PC-3 (cell line): ENCODE measurements at regions not wholly inside any gene's neighbourhood (a gene's known extent, or its start where the extent isn't known, plus 50 kb on each side); places are given as distances from the start of the nearest gene placed in this dataset.

ENCODE experiments used
- ATAC-seq: fragments of 200-7000 bp; cut with Tn5 transposase; 2 replicates; pipeline ENCODE4 v1.9.1; 2020; ENCODE audit warnings: mild to moderate bottlenecking, moderate library complexity
- BruUV-seq: library from RNA; stranded (reverse); fragments of 400-500 nt; replicated peaks from 2 replicates; lab custom pipeline; 2021; lab: Mats Ljungman, UMichigan
- CTCF ChIA-PET: fragments of 300-600 bp; sonication (Branson Sonifier 250); formaldehyde crosslinking; loops from one replicate; lab custom pipeline; 2022; ENCODE audit warnings: antibody characterized with exemption; lab: Charles Lee
- POLR2A ChIA-PET: fragments of 300-600 bp; sonication (Branson Sonifier 250); formaldehyde crosslinking; loops from one replicate; lab custom pipeline; 2022; ENCODE audit warnings: antibody characterized with exemption; ENCODE audit not compliant: unreplicated experiment; lab: Charles Lee
- DNase-seq: peaks from one replicate; pipeline ENCODE4 v3.0.0-alpha.2; 2015
- H2AFZ ChIP-seq: fragments of 300-600 bp; sonication (generic); 2 replicates; pipeline ENCODE4 v1.6.0; 2016; ENCODE audit warnings: antibody characterized with exemption, low read length
- H3F3A ChIP-seq: fragments of 300-600 bp; sonication (generic); one replicate; pipeline ENCODE4 v1.6.0; 2017; ENCODE audit warnings: antibody characterized with exemption, low read length, control low read depth, mild to moderate bottlenecking; ENCODE audit not compliant: unreplicated experiment
- H3K27ac ChIP-seq: fragments of 300-600 bp; sonication (generic); 2 replicates; pipeline ENCODE4 v1.5.1; 2016; ENCODE audit warnings: mild to moderate bottlenecking, low read length
- H3K27me3 ChIP-seq: fragments of 300-600 bp; sonication (generic); 2 replicates; pipeline ENCODE4 v1.6.1; 2016; ENCODE audit warnings: low read length, mixed read lengths
- H3K36me3 ChIP-seq: fragments of 300-600 bp; sonication (generic); 2 replicates; pipeline ENCODE4 v1.6.1; 2016; ENCODE audit warnings: low read depth, mixed run types, low read length, mixed read lengths
- H3K4me1 ChIP-seq: fragments of 300-600 bp; sonication (generic); 2 replicates; pipeline ENCODE4 v1.5.1; 2016; ENCODE audit warnings: low read length; ENCODE audit not compliant: insufficient read depth
- H3K4me2 ChIP-seq: fragments of 300-600 bp; sonication (generic); 2 replicates; pipeline ENCODE4 v1.6.0; 2016; ENCODE audit warnings: low read length
- H3K4me3 ChIP-seq: fragments of 300-600 bp; sonication (generic); 2 replicates; pipeline ENCODE4 v1.5.1; 2016; ENCODE audit warnings: mild to moderate bottlenecking, low read length, mixed read lengths
- H3K79me2 ChIP-seq: fragments of 300-600 bp; sonication (generic); 2 replicates; pipeline ENCODE4 v1.6.1; 2017; ENCODE audit warnings: low read length, mixed read lengths
- H3K9ac ChIP-seq: fragments of 300-600 bp; sonication (generic); 2 replicates; pipeline ENCODE4 v1.6.0; 2016; ENCODE audit warnings: mild to moderate bottlenecking, low read length
- H3K9me2 ChIP-seq: fragments of 300-600 bp; sonication (generic); replicated peaks from 2 replicates; pipeline ENCODE4 v1.6.1; 2016; ENCODE audit warnings: mixed run types, low read length, mixed read lengths
- H3K9me3 ChIP-seq: fragments of 300-600 bp; sonication (generic); 2 replicates; pipeline ENCODE4 v1.6.1; 2016; ENCODE audit warnings: low read length, mixed read lengths
- H4K20me1 ChIP-seq: fragments of 300-600 bp; sonication (generic); 2 replicates; pipeline ENCODE4 v1.6.1; 2016; ENCODE audit warnings: low read length, mixed read lengths
- EZH2 ChIP-seq: fragments of 300-600 bp; sonication (generic); IDR thresholded peaks from one replicate; pipeline ENCODE4 v1.6.1; 2017; ENCODE audit warnings: antibody characterized with exemption, mild to moderate bottlenecking, low read length; ENCODE audit not compliant: unreplicated experiment
- EZH2phosphoT487 ChIP-seq: fragments of 300-600 bp; sonication (generic); IDR thresholded peaks from 2 replicates; pipeline ENCODE4 v1.6.1; 2018; ENCODE audit warnings: mild to moderate bottlenecking, antibody characterized with exemption, low read length, borderline replicate concordance
- intact Hi-C: fragments of 100-400 bp; cut with micrococcal nuclease; formaldehyde crosslinking; loops from 2 replicates; pipeline ENCODE4 v1.9.0; 2023
- TF ChIP-seq, protein P1 (sequence below): fragments of 300-600 bp; sonication (generic); conservative IDR thresholded peaks from 2 replicates; pipeline ENCODE4 v1.5.1; 2017; ENCODE audit warnings: antibody characterized with exemption, low read depth, mild to moderate bottlenecking, low read length

DNA sequence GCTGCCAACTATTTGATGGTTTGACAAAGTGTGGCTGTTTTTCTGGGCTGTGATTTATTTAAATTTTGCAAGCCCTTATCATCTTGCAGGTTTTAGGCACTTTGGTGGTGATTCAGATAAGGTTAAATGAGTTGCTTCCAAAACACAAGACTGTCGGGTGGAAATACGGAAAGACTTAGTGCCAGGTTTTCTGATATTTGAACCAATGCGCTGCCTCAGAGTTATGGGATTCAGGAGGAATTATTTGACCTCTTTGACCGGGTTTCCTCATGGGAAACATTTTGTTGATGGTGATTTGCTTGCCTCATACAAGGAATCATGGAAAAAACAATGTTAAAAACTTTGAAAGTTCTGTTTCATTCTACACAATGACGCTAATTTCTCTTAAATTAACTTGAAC, 136.1 kb upstream of the MAP9 start:
- Histone ChIP-seq H4K20me1 (no peaks in the 10 kb centered on the region), H3K9me2 (no peaks in the 10 kb centered on the region), H3F3A (no peaks in the 10 kb centered on the region), H3K4me3 (no peak overlapping the region), H3K4me1 (no peaks in the 10 kb centered on the region), H3K27me3 (no peaks in the 10 kb centered on the region), H3K9ac (no peak overlapping the region), H3K79me2 (no peaks in the 10 kb centered on the region), H3K27ac (no peak overlapping the region), H2AFZ (no peak overlapping the region), H3K4me2 (no peak overlapping the region), H3K9me3 (no peaks in the 10 kb centered on the region), H3K36me3 (no peaks in the 10 kb centered on the region)
- TF ChIP-seq EZH2phosphoT487 (no peak), EZH2 (no peak)
- TF ChIP-seq, protein P1, sequence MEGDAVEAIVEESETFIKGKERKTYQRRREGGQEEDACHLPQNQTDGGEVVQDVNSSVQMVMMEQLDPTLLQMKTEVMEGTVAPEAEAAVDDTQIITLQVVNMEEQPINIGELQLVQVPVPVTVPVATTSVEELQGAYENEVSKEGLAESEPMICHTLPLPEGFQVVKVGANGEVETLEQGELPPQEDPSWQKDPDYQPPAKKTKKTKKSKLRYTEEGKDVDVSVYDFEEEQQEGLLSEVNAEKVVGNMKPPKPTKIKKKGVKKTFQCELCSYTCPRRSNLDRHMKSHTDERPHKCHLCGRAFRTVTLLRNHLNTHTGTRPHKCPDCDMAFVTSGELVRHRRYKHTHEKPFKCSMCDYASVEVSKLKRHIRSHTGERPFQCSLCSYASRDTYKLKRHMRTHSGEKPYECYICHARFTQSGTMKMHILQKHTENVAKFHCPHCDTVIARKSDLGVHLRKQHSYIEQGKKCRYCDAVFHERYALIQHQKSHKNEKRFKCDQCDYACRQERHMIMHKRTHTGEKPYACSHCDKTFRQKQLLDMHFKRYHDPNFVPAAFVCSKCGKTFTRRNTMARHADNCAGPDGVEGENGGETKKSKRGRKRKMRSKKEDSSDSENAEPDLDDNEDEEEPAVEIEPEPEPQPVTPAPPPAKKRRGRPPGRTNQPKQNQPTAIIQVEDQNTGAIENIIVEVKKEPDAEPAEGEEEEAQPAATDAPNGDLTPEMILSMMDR: no peak
- intact Hi-C loops: no loop called here
- CTCF ChIA-PET: no interaction called here
- no peak for DNase-seq
- no peak for ATAC-seq
- no TSS peak for BruUV-seq
- POLR2A ChIA-PET: no interaction called here

- BruUV-seq: no TSS peak
- Histone ChIP-seq H2AFZ (no peak overlapping the region), H3K36me3 (no peaks in the 10 kb centered on the region), H3K4me2 (no peak overlapping the region), H3K27ac (no peak overlapping the region), H3K9ac (no peak overlapping the region), H3K27me3 (no peaks in the 10 kb centered on the region), H3K9me3 (no peaks in the 10 kb centered on the region), H3K9me2 (no peaks in the 10 kb centered on the region), H3F3A (no peaks in the 10 kb centered on the region), H4K20me1 (no peaks in the 10 kb centered on the region), H3K79me2 (no peaks in the 10 kb centered on the region), H3K4me3 (no peak overlapping the region), H3K4me1 (no peaks in the 10 kb centered on the region)
- ATAC-seq: no peak
- POLR2A ChIA-PET: no interaction called here
- DNase-seq: no peak
- intact Hi-C loops: no loop called here
- CTCF ChIA-PET: no interaction called here
- TF ChIP-seq EZH2 (no peak), EZH2phosphoT487 (no peak)
- TF ChIP-seq, protein P1: no peak
Measured at GRCh38 chr4:155512046-155512445, 135.3 kb upstream of the MAP9 start.

- CTCF ChIA-PET: no interaction called here
- intact Hi-C loops: no loop called here
- H3K9me2 ChIP-seq: no peaks in the 10 kb centered on the region
- H3K9ac ChIP-seq: no peak overlapping the region
- POLR2A ChIA-PET: no interaction called here
- H3K4me1 ChIP-seq: no peaks in the 10 kb centered on the region
- TF ChIP-seq EZH2 (no peak), EZH2phosphoT487 (no peak)
- TF ChIP-seq, protein P1: no peak
- H3K4me3 ChIP-seq: no peak overlapping the region
- H3F3A ChIP-seq: no peaks in the 10 kb centered on the region
- no peak for DNase-seq
- no peaks in the 10 kb centered on the region for H3K79me2 ChIP-seq
- H4K20me1 ChIP-seq: no peaks in the 10 kb centered on the region
- H3K36me3 ChIP-seq: no peaks in the 10 kb centered on the region
- BruUV-seq: no TSS peak
- ATAC-seq: no peak
- H3K27me3 ChIP-seq: no peaks in the 10 kb centered on the region
- H3K27ac ChIP-seq: no peak overlapping the region
- H3K4me2 ChIP-seq: no peak overlapping the region
- no peak overlapping the region for H2AFZ ChIP-seq
- no peaks in the 10 kb centered on the region for H3K9me3 ChIP-seq
Measured at GRCh38 chr4:155510771-155511170, 134.0 kb upstream of the MAP9 start.
